Left lobe of liver (tissue), 2 donors: ENCODE measurements at regions not wholly inside any gene's neighbourhood (a gene's known extent, or its start where the extent isn't known, plus 50 kb on each side); places are given as distances from the start of the nearest gene placed in this dataset.
"Not testable (repeated sequence)": the region's sequence is repeated elsewhere in the genome, so short reads cannot be mapped to it uniquely, and the experiment has no call there.

Experiments
- ATAC-seq: fragments of 200-7000 bp; cut with Tn5 transposase; one replicate; pipeline ENCODE4 v1.9.1; 2020; ENCODE audit warnings: mild to moderate bottlenecking, moderate library complexity
- DNase-seq: peaks from one replicate; pipeline ENCODE4 v3.0.0-alpha.2; 2020; ENCODE audit warnings: low spot score
- donor health status: DM: no; HTN: no; CAD: no; lungs with moderate emphysema.
- donor health status: DM: no; HTN: yes; CAD: no.

GRCh38 chr11:130668751-130669150 lies 220.3 kb downstream of the ADAMTS15 start:
- ATAC-seq (no peak), DNase-seq (no peak)

GRCh38 chr11:130670200-130670599 lies 221.8 kb downstream of the ADAMTS15 start:
- ATAC-seq (no peak), DNase-seq (no peak)

GRCh38 chr11:130671801-130672700 lies 223.6 kb downstream of the ADAMTS15 start:
- no peak for DNase-seq
- no peak for ATAC-seq

- ATAC-seq: no peak
- no peak for DNase-seq
These were observed 224.5 kb downstream of the ADAMTS15 start for GRCh38 chr11:130672911-130673310.

GRCh38 chr11:130673698-130674097 lies 225.3 kb downstream of the ADAMTS15 start:
- ATAC-seq (no peak), DNase-seq (no peak)

- DNase-seq (no peak), ATAC-seq (no peak)
These were observed 226.4 kb downstream of the ADAMTS15 start for GRCh38 chr11:130674686-130675308.

GRCh38 chr11:130675371-130675821 lies 227.0 kb downstream of the ADAMTS15 start:
- DNase-seq (no peak), ATAC-seq (no peak)

GRCh38 chr11:130675917-130676316 lies 227.5 kb downstream of the ADAMTS15 start:
- ATAC-seq: no peak
- DNase-seq: no peak

- no peak for DNase-seq
These were observed 229.2 kb downstream of the ADAMTS15 start for GRCh38 chr11:130677486-130678153.

GRCh38 chr11:130679247-130679646 lies 230.8 kb downstream of the ADAMTS15 start:
- DNase-seq: no peak
- no peak for ATAC-seq

More at GRCh38 chr11:130677486-130678153, 229.2 kb downstream of the ADAMTS15 start:
- no peak for ATAC-seq

- DNase-seq, ATAC-seq: not testable (repeated sequence)
These were observed 233.8 kb downstream of the SNX19 start for GRCh38 chr11:130682471-130682870.

- DNase-seq (no peak), ATAC-seq (no peak)
These were observed 226.9 kb downstream of the SNX19 start for GRCh38 chr11:130689222-130689908.

GRCh38 chr11:130691581-130691980 lies 224.7 kb downstream of the SNX19 start:
- DNase-seq (no peak), ATAC-seq (no peak)

- ATAC-seq: no peak
- DNase-seq: no peak
These were observed 224.1 kb downstream of the SNX19 start for GRCh38 chr11:130692220-130692619.

GRCh38 chr11:130693543-130693942 lies 222.7 kb downstream of the SNX19 start:
- DNase-seq: no peak
- no peak for ATAC-seq

- ATAC-seq (no peak), DNase-seq (no peak)
These were observed 221.7 kb downstream of the SNX19 start for GRCh38 chr11:130694488-130695045.

- no peak for DNase-seq
These were observed 218.1 kb downstream of the SNX19 start for GRCh38 chr11:130698174-130698573.

GRCh38 chr11:130699561-130699960 lies 216.7 kb downstream of the SNX19 start:
- DNase-seq (no peak), ATAC-seq (no peak)

More at GRCh38 chr11:130698174-130698573, 218.1 kb downstream of the SNX19 start:
- no peak for ATAC-seq

- DNase-seq (no peak), ATAC-seq (no peak)
These were observed 216.2 kb downstream of the SNX19 start for GRCh38 chr11:130700092-130700491.

GRCh38 chr11:130703489-130704190 lies 212.6 kb downstream of the SNX19 start:
- DNase-seq: no peak

More at GRCh38 chr11:130703489-130704190, 212.6 kb downstream of the SNX19 start:
- no peak for ATAC-seq
